Naive thymus-derived CD4-positive, alpha-beta T cell (primary cell): ENCODE measurements at regions not wholly inside any gene's neighbourhood (a gene's known extent, or its start where the extent isn't known, plus 50 kb on each side); places are given as distances from the start of the nearest gene placed in this dataset.
"Not testable (repeated sequence)": the region's sequence is repeated elsewhere in the genome, so short reads cannot be mapped to it uniquely, and the experiment has no call there.

ENCODE experiments used
- ATAC-seq: fragments of 150-1000 bp; cut with Tn5 transposase; 2 replicates; pipeline ENCODE4 v1.10.0; 2021; ENCODE audit warnings: mild to moderate bottlenecking, moderate library complexity
- CTCF ChIA-PET: fragments of 350-600 bp; sonication (Branson Sonifier 250); formaldehyde crosslinking; loops from one replicate; lab custom pipeline; 2021; ENCODE audit warnings: antibody characterized with exemption; lab: Charles Lee
- POLR2A ChIA-PET: fragments of 350-600 bp; sonication (Branson Sonifier 250); formaldehyde crosslinking; loops from one replicate; lab custom pipeline; 2021; ENCODE audit warnings: antibody characterized with exemption, inconsistent platforms; lab: Charles Lee
- DNase-seq, 9 donors: peaks; one replicate each; pipeline versions ENCODE4 v3.0.0 to v3.0.0-alpha.2; 2020 to 2022; ENCODE audit warnings: mixed read lengths in 1 of 9
- H3K27ac ChIP-seq: one replicate; pipeline ENCODE4 v1.7.0; 2013; ENCODE audit warnings: mild to moderate bottlenecking, low read depth, low read length, moderate library complexity
- H3K27me3 ChIP-seq, 2 donors: one replicate each; pipeline ENCODE4 v1.7.0; 2013; ENCODE audit warnings: low read length in 2 of 2, mild to moderate bottlenecking in 2 of 2, moderate library complexity in 2 of 2; ENCODE audit not compliant: control insufficient read depth in 2 of 2, insufficient read depth in 2 of 2
- H3K36me3 ChIP-seq, 3 experiments: 1 replicate in 2 of 3; 2 replicates in 1 of 3; pipeline ENCODE4 v1.7.0; 2013; ENCODE audit warnings: low read length in 3 of 3, mild to moderate bottlenecking in 3 of 3, moderate library complexity in 1 of 3; ENCODE audit not compliant: insufficient read depth in 3 of 3, control insufficient read depth in 2 of 3
- H3K4me1 ChIP-seq, 2 donors: one replicate each; pipeline ENCODE4 v1.7.0; 2013; ENCODE audit warnings: low read length in 2 of 2, mild to moderate bottlenecking in 2 of 2, moderate library complexity in 1 of 2; ENCODE audit not compliant: control insufficient read depth in 2 of 2, insufficient read depth in 2 of 2
- H3K4me3 ChIP-seq: 2 replicates; pipeline ENCODE4 v1.7.0; 2013; ENCODE audit warnings: mild to moderate bottlenecking, low read length
- H3K9me3 ChIP-seq, 3 experiments: 1 replicate in 2 of 3; 2 replicates in 1 of 3; pipeline ENCODE4 v1.7.0; 2013; ENCODE audit warnings: low read length in 3 of 3; ENCODE audit not compliant: control insufficient read depth in 2 of 3
- H3K27ac Mint-ChIP-seq, 9 donors: one replicate each; pipeline ENCODE4 v1.8.0; 2020 to 2022; ENCODE audit warnings: mixed read lengths in 9 of 9, mild to moderate bottlenecking in 8 of 9, moderate library complexity in 5 of 9, inconsistent platforms in 2 of 9
- H3K27me3 Mint-ChIP-seq, 5 donors: one replicate each; pipeline ENCODE4 v1.8.0; 2021 to 2022; ENCODE audit warnings: mixed read lengths in 5 of 5, mild to moderate bottlenecking in 1 of 5
- H3K36me3 Mint-ChIP-seq, 5 donors: one replicate each; pipeline ENCODE4 v1.8.0; 2020 to 2022; ENCODE audit warnings: mixed read lengths in 5 of 5, mild to moderate bottlenecking in 3 of 5, inconsistent platforms in 1 of 5
- H3K4me1 Mint-ChIP-seq, 7 donors: one replicate each; pipeline ENCODE4 v1.8.0; 2020 to 2022; ENCODE audit warnings: mixed read lengths in 7 of 7, mild to moderate bottlenecking in 3 of 7, inconsistent platforms in 1 of 7
- H3K4me3 Mint-ChIP-seq, 10 donors: one replicate each; pipeline ENCODE4 v1.8.0; 2020 to 2022; ENCODE audit warnings: mild to moderate bottlenecking in 10 of 10, mixed read lengths in 10 of 10, moderate library complexity in 6 of 10, inconsistent platforms in 2 of 10
- H3K9me3 Mint-ChIP-seq, 11 donors: one replicate each; pipeline ENCODE4 v1.8.0; 2020 to 2022; ENCODE audit warnings: mixed read lengths in 11 of 11, mild to moderate bottlenecking in 4 of 11, inconsistent platforms in 1 of 11, moderate library complexity in 1 of 11
- intact Hi-C, 2 donors: fragments of 100-400 bp; cut with micrococcal nuclease; formaldehyde crosslinking; loops; one replicate each; pipeline ENCODE4 v1.15.1; 2023

DNA sequence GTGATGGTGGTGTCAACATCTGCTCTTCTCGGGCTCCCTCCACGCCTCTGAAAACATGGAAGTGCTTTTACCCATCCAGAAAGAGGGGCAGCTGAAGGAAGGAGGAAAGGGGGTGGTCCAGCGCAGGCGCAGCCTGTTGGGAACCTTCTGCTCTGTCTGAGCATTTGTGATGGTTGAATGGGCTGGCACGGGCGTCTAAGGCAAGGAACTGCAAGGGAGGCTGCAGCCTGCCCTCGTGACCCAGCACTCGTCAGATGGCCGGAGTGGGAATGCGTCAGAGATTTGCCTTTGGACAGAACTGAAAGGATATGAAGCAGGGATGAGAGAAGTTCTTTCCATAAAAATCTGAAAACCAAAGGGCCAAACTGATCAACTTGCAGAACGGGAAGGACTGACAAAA lies 62.3 kb upstream of the PLGLB2 start:
- intact Hi-C loops, CTCF ChIA-PET, H3K9me3 ChIP-seq, H3K36me3 Mint-ChIP-seq, H3K27ac ChIP-seq, H3K4me1 Mint-ChIP-seq, H3K27me3 ChIP-seq, POLR2A ChIA-PET, H3K36me3 ChIP-seq, H3K4me3 ChIP-seq, H3K4me1 ChIP-seq, H3K9me3 Mint-ChIP-seq, H3K27me3 Mint-ChIP-seq, ATAC-seq, DNase-seq, H3K4me3 Mint-ChIP-seq: not testable (repeated sequence)
- peak overlapping the region in 1 of 9 donors; percentile 77 for H3K27ac Mint-ChIP-seq

DNA sequence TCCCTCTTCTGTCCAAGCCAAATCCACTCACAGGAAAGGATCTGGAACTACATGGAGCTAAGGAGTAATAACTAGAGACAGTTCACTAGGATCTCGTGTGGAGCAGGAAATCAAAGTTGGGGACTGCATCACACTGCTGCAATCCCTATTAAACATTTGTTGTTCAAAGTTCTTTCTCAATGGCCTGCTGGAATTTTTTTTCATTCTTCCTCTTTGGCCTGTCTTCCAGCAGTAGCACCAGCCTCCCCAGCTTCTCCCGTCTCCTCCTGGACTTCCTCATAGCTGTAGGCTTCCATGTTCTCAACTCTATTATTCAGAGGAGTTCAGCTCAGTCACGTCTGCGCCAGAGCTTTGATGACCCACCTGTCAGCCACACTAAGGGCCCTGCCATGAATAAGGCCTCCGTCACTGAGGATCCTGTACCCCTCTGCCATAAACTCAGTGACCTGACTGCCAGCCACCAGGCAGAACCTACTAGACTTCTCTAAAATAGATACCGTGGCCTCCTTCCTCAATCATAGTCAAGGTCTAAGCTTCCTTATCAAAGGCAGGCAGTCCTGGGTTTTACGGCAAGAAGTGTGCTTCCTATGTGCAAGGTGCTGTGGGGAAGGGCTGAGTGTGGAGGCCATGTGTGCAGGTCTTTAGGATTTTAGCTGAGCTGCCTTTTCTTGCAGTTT lies 60.9 kb upstream of the PLGLB2 start:
- H3K27ac ChIP-seq, H3K36me3 ChIP-seq, H3K4me3 Mint-ChIP-seq, H3K4me1 ChIP-seq, POLR2A ChIA-PET, H3K4me1 Mint-ChIP-seq, DNase-seq, H3K27me3 Mint-ChIP-seq, intact Hi-C loops, H3K9me3 Mint-ChIP-seq, H3K9me3 ChIP-seq, H3K36me3 Mint-ChIP-seq, CTCF ChIA-PET, ATAC-seq, H3K27me3 ChIP-seq, H3K27ac Mint-ChIP-seq, H3K4me3 ChIP-seq: not testable (repeated sequence)

DNA sequence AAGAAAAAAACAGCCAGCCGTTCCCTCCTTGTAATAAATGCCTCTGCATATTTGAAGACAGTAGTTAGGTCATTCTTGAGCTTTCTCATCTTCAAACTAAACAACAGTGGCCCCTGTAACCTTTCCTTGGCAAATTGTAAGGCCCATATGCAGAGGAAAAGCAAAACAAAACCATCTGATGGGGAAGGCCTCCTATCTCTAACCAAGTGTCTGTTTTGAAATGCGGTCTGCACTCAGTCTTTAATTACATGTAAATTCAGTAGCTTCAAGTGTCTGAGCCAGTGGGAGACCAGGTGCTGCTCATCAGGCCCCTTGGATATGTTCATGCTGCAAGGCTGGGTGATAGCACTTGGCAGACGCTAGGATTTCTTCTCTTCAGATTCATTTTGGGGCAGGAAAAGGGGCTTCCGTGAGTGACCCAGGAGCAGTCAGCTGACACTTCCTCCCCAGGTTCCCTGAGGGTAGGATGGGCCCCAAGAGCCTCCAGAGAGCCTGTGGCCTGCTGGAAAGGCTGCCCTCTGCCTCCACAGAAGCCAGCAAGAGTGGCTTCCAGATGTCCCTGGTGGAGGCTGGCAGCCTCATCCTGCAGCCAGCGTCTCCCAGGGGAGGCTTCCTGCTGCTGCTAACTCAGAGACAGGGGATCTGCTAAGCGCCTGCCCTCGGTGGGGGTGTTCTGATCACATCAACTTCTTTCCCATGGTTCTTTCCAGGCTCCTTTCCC lies 60.2 kb upstream of the PLGLB2 start:
- H3K9me3 Mint-ChIP-seq, CTCF ChIA-PET, H3K27ac Mint-ChIP-seq, H3K4me3 Mint-ChIP-seq, H3K36me3 ChIP-seq, POLR2A ChIA-PET, H3K4me1 Mint-ChIP-seq, H3K4me1 ChIP-seq, H3K27ac ChIP-seq, ATAC-seq, H3K9me3 ChIP-seq, DNase-seq, H3K27me3 Mint-ChIP-seq, H3K4me3 ChIP-seq, H3K36me3 Mint-ChIP-seq, intact Hi-C loops, H3K27me3 ChIP-seq: not testable (repeated sequence)

DNA sequence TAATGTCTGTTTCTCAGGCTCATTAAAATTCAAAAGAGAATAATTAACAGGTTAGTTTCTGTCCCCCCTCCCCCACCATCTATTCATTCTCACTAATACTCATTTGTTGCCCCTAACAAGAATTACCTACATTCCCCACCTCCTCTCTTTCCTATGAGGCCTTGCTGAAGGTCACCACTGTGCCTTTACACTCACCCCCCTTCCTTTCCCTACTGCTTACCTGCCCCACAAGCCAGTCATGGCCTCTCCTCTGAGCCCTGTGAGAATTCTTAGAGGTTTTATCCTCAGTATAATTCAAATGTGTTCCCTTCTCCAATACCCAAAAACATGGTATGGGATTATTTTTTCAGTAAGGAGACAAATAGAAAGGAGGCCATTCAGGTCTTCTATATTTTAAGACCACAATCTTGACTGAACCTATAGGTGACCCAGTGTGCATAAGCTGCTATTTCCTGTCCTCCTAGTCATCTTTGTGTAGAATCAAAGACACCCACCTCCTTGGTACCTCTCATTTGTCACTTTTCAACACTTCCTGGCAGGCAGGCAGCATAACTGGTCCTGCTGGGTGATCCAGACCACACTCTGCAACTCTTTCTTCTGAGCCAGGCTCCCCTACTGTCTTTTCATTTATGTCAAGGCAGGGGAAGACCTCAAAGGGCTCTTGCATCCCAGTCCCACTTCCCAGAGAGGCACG lies 55.8 kb upstream of the PLGLB2 start:
- H3K9me3 ChIP-seq, H3K9me3 Mint-ChIP-seq, H3K27me3 Mint-ChIP-seq, POLR2A ChIA-PET, H3K27ac ChIP-seq, H3K36me3 Mint-ChIP-seq, H3K4me1 Mint-ChIP-seq, H3K36me3 ChIP-seq, intact Hi-C loops, DNase-seq, ATAC-seq, H3K4me1 ChIP-seq, H3K27me3 ChIP-seq, CTCF ChIA-PET, H3K4me3 ChIP-seq: not testable (repeated sequence)
- H3K27ac Mint-ChIP-seq = peak overlapping the region in 4 of 9 donors; percentile 34 to 80 (median 68)
- peak overlapping the region in 1 of 10 donors; percentile 47 for H3K4me3 Mint-ChIP-seq

DNA sequence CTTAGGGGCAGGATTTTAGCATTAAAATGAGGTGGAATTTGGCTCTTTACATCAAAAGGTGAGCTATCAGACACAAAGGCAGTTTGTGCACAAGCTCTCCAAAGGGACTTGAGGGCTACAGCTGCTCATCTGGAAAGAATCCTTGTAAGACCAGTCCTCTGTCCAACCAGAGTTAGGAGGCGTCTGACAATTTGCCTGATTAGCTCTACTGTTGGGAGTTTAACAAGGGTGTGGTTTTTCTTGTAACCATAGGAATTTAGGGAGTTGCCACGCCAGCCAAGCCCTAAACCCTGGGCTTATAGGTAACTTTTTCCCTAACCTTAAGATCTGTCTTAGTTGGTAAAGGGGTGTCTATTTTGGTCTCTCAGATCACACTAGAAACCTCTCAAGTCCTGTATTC lies 55.0 kb upstream of the PLGLB2 start:
- ATAC-seq, DNase-seq, H3K4me1 ChIP-seq, H3K9me3 Mint-ChIP-seq, CTCF ChIA-PET, H3K36me3 Mint-ChIP-seq, POLR2A ChIA-PET, intact Hi-C loops, H3K9me3 ChIP-seq, H3K27ac ChIP-seq, H3K4me3 Mint-ChIP-seq, H3K27me3 ChIP-seq, H3K4me3 ChIP-seq, H3K27me3 Mint-ChIP-seq, H3K36me3 ChIP-seq, H3K4me1 Mint-ChIP-seq: not testable (repeated sequence)
- H3K27ac Mint-ChIP-seq = peak overlapping the region in 1 of 9 donors; percentile 13

DNA sequence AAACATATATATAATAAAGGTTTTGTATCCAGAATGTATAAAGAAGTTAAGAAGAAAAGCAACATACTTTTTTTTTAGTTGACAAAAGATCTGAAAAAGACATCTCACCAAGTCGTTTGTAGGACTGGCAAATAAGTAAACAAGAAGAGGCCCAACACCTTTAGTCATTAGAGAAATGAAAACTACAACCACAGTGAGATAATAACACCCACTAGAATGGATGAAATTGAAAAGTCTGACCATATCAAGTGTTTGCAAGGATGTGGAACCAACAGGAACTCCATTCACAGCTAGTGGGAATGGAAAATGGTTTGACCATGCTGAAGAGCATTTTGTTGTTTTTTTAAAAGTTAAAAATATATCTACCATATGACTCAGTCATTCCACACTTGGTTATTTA lies 54.0 kb upstream of the PLGLB2 start:
- H3K27ac ChIP-seq, H3K4me1 ChIP-seq, H3K27ac Mint-ChIP-seq, intact Hi-C loops, POLR2A ChIA-PET, H3K36me3 ChIP-seq, ATAC-seq, H3K27me3 ChIP-seq, H3K9me3 ChIP-seq, H3K9me3 Mint-ChIP-seq, DNase-seq, CTCF ChIA-PET, H3K27me3 Mint-ChIP-seq, H3K4me1 Mint-ChIP-seq, H3K4me3 Mint-ChIP-seq, H3K36me3 Mint-ChIP-seq, H3K4me3 ChIP-seq: not testable (repeated sequence)
